Retinal pigment epithelial cell (primary cell): ENCODE measurements at regions not wholly inside any gene's neighbourhood (a gene's known extent, or its start where the extent isn't known, plus 50 kb on each side); places are given as distances from the start of the nearest gene placed in this dataset.
"Not testable (repeated sequence)": the region's sequence is repeated elsewhere in the genome, so short reads cannot be mapped to it uniquely, and the experiment has no call there.

Experiments
- DNase-seq: peaks from one replicate; pipeline ENCODE4 v3.0.0-alpha.2; 2010; ENCODE audit warnings: low read depth
- H3K4me3 ChIP-seq: 2 replicates; pipeline ENCODE4 v1.5.1; 2011; ENCODE audit warnings: mild to moderate bottlenecking, low read length, control low read depth, moderate library complexity
- CTCF ChIP-seq: conservative IDR thresholded peaks from 2 replicates; pipeline ENCODE4 v1.5.1; 2011; ENCODE audit warnings: low read depth, low read length, control low read depth, inconsistent platforms

GRCh38 chr16:66242672-66243071 is 123.8 kb upstream of the CDH5 start:
- no peak for DNase-seq
- no peak for TF ChIP-seq CTCF

GRCh38 chr16:66242206-66242605 is 124.3 kb upstream of the CDH5 start:
- not testable (repeated sequence) for H3K4me3 ChIP-seq, DNase-seq

More at GRCh38 chr16:66242672-66243071, 123.8 kb upstream of the CDH5 start:
- H3K4me3 ChIP-seq = no peak overlapping the region

- H3K4me3 ChIP-seq = no peak overlapping the region
- no peak for TF ChIP-seq CTCF
- no peak for DNase-seq
Observed at GRCh38 chr16:66240631-66241395, 125.7 kb upstream of the CDH5 start.

- TF ChIP-seq CTCF = no peak
- DNase-seq = no peak
- H3K4me3 ChIP-seq = no peak overlapping the region
Observed at GRCh38 chr16:66240088-66240487, 126.4 kb upstream of the CDH5 start.

- no peak for TF ChIP-seq CTCF
- no peak overlapping the region for H3K4me3 ChIP-seq
- no peak for DNase-seq
Observed at GRCh38 chr16:66238696-66239095, 127.8 kb upstream of the CDH5 start.

- no peak for TF ChIP-seq CTCF
- no peak overlapping the region for H3K4me3 ChIP-seq
- DNase-seq = no peak
Observed at GRCh38 chr16:66236301-66236700, 130.2 kb upstream of the CDH5 start.

GRCh38 chr16:66231452-66232160 is 134.9 kb upstream of the CDH5 start:
- no peak for DNase-seq
- no peak for TF ChIP-seq CTCF
- no peak overlapping the region for H3K4me3 ChIP-seq
